ENCODE measurements at regions not wholly inside any gene's neighbourhood (a gene's known extent, or its start where the extent isn't known, plus 50 kb on each side); places are given as distances from the start of the nearest gene placed in this dataset.

- DNase-seq = no peak
Measured at GRCh38 chr2:19746611-19747309, 155.0 kb downstream of the TTC32 start.

- no peak for DNase-seq
Measured at GRCh38 chr2:19746137-19746600, 155.6 kb downstream of the TTC32 start.

GRCh38 chr2:19745318-19746136 lies 156.3 kb downstream of the TTC32 start:
- no peak for DNase-seq

- DNase-seq = no peak
Measured at GRCh38 chr2:19744456-19745199, 157.2 kb downstream of the TTC32 start.

GRCh38 chr2:19743641-19744040 lies 158.1 kb downstream of the TTC32 start:
- no peak for DNase-seq

GRCh38 chr2:19742872-19743271 lies 158.9 kb downstream of the TTC32 start:
- no peak for DNase-seq

GRCh38 chr2:19739256-19739655 lies 162.5 kb downstream of the TTC32 start:
- no peak for DNase-seq

- no peak for DNase-seq
Measured at GRCh38 chr2:19738707-19739106, 163.1 kb downstream of the TTC32 start.

- no peak for DNase-seq
Measured at GRCh38 chr2:19736191-19736831, 165.5 kb downstream of the TTC32 start.

- DNase-seq = no peak
Measured at GRCh38 chr2:19733951-19734425, 167.8 kb downstream of the TTC32 start.

- no peak for DNase-seq
Measured at GRCh38 chr2:19733390-19733789, 168.4 kb downstream of the TTC32 start.

GRCh38 chr2:19732255-19732654 lies 169.5 kb downstream of the TTC32 start:
- DNase-seq = no peak

- DNase-seq = no peak
Measured at GRCh38 chr2:19731515-19731914, 170.3 kb downstream of the TTC32 start.

GRCh38 chr2:19731037-19731436 lies 170.7 kb downstream of the TTC32 start:
- DNase-seq = no peak

GRCh38 chr2:19728125-19728524 lies 173.7 kb downstream of the TTC32 start:
- no peak for DNase-seq

GRCh38 chr2:19725392-19725791 lies 176.4 kb downstream of the TTC32 start:
- DNase-seq = no peak

GRCh38 chr2:19723021-19723420 lies 178.8 kb downstream of the TTC32 start:
- no peak for DNase-seq

GRCh38 chr2:19722531-19722971 lies 179.2 kb downstream of the TTC32 start:
- DNase-seq = no peak

GRCh38 chr2:19720306-19720705 lies 181.5 kb downstream of the TTC32 start:
- no peak for DNase-seq

GRCh38 chr2:19719540-19719939 lies 182.2 kb downstream of the TTC32 start:
- DNase-seq = no peak

GRCh38 chr2:19717446-19717845 lies 184.3 kb downstream of the TTC32 start:
- DNase-seq = no peak

- DNase-seq = no peak
Measured at GRCh38 chr2:19714926-19715325, 186.9 kb downstream of the TTC32 start.

- DNase-seq = no peak
Measured at GRCh38 chr2:19712850-19713249, 188.9 kb downstream of the TTC32 start.

Measured in CD4-positive, alpha-beta T cell treated with Interferon gamma for 1 hour (primary cell).